ENCODE measurements at regions not wholly inside any gene's neighbourhood (a gene's known extent, or its start where the extent isn't known, plus 50 kb on each side); places are given as distances from the start of the nearest gene placed in this dataset.

DNA sequence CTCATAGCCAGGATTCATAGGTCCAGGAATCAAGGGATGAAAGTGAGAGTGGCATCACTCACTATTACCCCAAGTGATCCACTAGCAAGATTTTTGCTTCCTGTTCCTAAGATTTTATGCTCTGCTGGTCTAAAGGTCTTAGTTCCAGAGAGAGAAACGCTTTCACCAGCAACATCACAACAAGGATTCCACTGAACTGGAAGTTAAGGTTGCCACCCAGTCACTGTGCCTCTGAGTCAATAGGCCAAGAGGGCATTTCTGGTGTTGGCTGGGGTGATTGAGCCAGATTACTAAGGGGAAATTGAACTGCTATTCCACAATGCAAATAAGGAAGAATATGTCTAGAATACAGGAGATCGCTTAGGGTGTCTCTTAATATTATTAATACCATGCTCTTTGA, 142.5 kb upstream of the ARID2 start:
- DNase-seq (ENCODE audit: low spot score) = no peak

- no peak for DNase-seq (ENCODE audit: low spot score)
These were observed 141.5 kb upstream of the ARID2 start for GRCh38 chr12:45587877-45588533.

DNA sequence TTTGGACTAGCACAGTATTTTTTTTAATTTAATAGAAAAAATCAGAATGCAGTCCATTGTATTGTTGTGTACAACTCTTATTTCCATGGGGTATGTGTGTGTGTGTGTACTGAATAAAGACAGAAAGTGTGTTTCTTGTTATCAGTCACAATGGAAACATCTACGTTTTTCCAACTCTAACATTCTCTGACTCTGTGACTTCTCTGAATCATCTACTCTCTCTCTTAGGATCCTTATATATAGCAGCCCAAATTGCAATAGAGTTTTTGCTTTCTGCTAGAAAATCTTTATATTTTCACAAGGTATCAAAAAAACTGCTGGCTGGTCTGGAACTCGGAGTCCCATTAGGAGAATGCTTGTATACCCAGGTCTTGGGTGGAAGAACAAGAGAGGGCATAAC, 138.9 kb upstream of the ARID2 start:
- DNase-seq (ENCODE audit: low spot score) = no peak

GRCh38 chr12:45591635-45592034, 137.9 kb upstream of the ARID2 start:
- no peak for DNase-seq (ENCODE audit: low spot score)

GRCh38 chr12:45596366-45596765, 133.1 kb upstream of the ARID2 start:
- DNase-seq (ENCODE audit: low spot score) = no peak

DNA sequence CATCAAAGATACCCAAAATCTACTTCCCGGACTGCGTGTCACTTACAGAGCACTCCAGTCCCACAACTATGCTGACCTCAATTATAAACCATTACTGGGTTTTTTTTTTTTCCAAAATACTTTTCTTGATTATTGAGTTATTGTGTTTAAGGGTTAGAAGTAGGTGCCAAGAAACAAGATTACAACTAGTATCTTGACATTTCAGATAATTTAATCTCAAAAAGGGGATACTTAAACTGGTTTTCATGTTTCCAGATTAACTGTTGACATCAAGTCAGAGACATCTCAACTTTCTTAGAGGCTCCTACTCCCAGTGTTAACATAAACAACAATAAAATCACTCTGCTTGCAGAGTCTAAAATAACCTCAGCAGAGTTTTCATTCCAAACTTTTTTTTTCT, 131.2 kb upstream of the ARID2 start:
- DNase-seq (ENCODE audit: low spot score) = no peak

DNA sequence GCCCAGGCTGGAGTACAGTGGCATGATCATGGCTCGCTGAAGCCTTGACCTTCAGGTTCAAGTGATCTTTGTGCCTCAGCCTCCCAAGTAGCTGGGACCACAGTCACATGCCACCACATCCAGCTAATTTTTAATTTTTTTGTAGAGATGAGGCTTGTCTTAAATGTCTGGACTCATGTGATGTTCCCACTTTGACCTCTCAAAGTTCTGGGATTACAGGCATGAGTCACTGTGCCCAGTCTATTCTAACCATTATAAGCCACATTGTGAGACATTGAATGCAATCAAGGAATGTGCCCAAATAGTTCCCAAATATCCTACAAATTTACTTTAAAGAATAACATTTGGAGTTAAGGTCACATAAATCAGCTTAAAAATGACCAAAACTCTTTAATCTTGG, 130.7 kb upstream of the ARID2 start:
- DNase-seq (ENCODE audit: low spot score) = no peak

DNA sequence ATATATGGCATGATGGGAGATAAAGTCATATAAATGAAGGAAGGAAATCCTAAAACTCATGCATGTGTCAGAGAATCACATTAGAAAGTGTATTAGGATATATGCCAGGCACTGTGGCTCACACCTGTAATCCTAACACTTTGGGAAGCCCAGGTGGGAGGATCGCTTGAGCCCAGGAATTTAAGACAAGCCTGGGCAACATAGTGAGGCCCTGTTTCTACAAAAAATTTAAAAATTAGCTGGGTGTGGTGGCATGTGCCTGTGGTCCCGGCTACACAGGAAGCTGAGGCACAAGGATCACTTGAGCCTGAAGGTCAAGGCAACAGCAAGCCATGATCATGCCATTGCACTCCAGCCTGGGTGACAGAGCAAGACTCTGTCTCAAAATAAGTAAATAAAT, 130.3 kb upstream of the ARID2 start:
- no peak for DNase-seq (ENCODE audit: low spot score)

- no peak for DNase-seq (ENCODE audit: low spot score)
These were observed 128.1 kb upstream of the ARID2 start for GRCh38 chr12:45601390-45601789.

GRCh38 chr12:45601888-45602287, 127.6 kb upstream of the ARID2 start:
- no peak for DNase-seq (ENCODE audit: low spot score)

GRCh38 chr12:45605624-45606023, 123.9 kb upstream of the ARID2 start:
- no peak for DNase-seq (ENCODE audit: low spot score)

- no peak for DNase-seq (ENCODE audit: low spot score)
These were observed 118.4 kb upstream of the ARID2 start for GRCh38 chr12:45611061-45611460.

- DNase-seq (ENCODE audit: low spot score) = no peak
These were observed 118.0 kb upstream of the ARID2 start for GRCh38 chr12:45611495-45611894.

- no peak for DNase-seq (ENCODE audit: low spot score)
These were observed 117.3 kb upstream of the ARID2 start for GRCh38 chr12:45612044-45612794.

- DNase-seq (ENCODE audit: low spot score) = no peak
These were observed 116.2 kb upstream of the ARID2 start for GRCh38 chr12:45613296-45613695.

- no peak for DNase-seq (ENCODE audit: low spot score)
These were observed 115.7 kb upstream of the ARID2 start for GRCh38 chr12:45613855-45614254.

- peak; percentile 71 for DNase-seq (ENCODE audit: low spot score)
These were observed 114.2 kb upstream of the ARID2 start for GRCh38 chr12:45615268-45615667.

DNA sequence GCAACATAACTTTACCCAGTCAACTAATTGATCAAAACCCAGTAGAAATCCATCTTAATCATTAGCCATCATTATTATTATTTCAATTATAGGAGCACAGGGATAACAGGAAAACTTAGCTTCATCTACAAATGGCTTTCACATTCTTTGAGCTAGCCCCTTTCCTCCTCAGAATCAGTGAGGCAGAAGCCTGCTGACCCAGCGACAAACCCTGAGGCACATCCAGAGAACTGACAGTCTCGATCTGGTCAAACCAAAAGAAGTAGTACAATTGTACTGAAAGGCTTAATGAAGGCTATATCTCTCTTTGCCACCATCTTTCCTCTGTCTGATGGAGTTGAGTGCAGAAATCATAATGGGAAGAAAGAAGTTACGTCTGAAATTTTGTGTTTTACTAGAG, 109.8 kb upstream of the ARID2 start:
- DNase-seq (ENCODE audit: low spot score) = no peak

DNA sequence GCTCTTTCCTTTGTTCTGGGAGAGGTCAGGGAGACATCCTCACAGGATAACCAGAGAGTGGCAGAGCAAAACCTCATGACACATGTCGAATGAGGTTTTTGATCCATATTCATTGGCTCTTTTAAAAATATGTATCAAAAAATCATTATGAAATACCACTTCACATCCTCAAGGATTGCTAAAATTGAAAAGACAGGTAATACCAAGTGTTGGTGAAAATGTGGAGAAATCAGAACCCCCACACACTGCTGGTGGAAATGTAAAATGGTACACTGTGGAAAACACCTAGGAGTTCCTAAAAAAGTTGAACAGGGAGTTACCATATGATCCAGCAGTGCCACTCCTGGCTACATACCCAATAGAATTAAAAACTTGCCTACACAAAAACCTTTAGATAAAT, 107.8 kb upstream of the ARID2 start:
- DNase-seq (ENCODE audit: low spot score) = no peak

GRCh38 chr12:45622210-45622937, 107.1 kb upstream of the ARID2 start:
- no peak for DNase-seq (ENCODE audit: low spot score)

DNA sequence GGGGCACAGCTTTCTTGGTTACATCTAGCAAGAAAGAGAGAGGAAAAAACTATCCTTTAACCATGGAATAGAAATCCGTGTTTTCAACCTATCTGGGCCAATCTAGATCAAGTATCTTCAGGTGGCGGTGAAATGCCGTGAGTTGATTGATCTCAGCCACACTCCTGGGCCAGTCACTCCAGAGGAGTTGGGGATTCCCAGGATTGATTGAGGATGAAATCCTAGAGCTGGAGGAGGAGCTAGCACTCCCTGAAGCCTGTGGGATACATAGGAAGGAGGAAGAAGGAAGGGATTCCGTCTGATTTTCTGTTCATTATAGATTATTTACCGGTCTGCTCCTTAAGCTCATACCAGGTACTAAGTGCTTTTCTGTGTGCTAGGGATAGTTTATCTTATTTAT, 106.3 kb upstream of the ARID2 start:
- no peak for DNase-seq (ENCODE audit: low spot score)

DNA sequence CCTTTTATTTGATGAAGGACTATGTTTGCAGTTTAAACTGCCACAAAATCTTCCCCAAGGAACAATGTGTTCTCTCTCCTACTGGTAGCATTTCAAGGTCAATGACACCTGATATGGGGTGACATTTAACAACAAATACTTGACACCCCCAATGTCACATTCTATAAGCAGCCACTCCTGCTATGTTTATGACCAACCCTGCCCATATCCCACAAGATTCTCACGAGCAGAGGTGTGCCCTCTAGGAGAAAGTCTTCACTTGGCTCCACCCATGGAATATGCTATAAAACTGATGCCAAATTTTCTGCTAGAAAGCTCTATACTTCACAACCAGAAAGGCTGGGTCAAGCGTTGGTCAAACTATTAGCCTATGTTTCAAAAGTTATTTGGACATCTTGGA, 105.6 kb upstream of the ARID2 start:
- no peak for DNase-seq (ENCODE audit: low spot score)

DNA sequence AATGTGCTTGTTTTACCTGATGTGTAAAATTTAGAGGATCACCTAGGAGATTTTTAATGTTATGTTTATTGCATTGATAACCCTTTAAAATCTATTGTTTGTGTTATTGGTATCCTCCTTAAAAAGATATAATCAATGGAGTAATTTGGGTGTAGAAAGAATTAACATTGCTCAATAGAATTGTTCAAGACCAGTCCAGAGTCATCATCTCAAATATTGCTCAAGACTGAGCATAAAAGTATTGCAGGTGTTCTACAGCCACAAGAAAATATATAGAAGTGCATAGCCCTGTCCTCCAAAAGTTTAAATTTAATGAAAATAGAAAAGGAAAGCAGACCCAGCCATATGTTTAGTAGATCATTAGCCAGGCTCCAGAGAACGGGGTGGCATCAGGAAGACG, 102.5 kb upstream of the ARID2 start:
- no peak for DNase-seq (ENCODE audit: low spot score)

Measured in H4 (cell line).